ENCODE measurements at regions not wholly inside any gene's neighbourhood (a gene's known extent, or its start where the extent isn't known, plus 50 kb on each side); places are given as distances from the start of the nearest gene placed in this dataset.

DNA sequence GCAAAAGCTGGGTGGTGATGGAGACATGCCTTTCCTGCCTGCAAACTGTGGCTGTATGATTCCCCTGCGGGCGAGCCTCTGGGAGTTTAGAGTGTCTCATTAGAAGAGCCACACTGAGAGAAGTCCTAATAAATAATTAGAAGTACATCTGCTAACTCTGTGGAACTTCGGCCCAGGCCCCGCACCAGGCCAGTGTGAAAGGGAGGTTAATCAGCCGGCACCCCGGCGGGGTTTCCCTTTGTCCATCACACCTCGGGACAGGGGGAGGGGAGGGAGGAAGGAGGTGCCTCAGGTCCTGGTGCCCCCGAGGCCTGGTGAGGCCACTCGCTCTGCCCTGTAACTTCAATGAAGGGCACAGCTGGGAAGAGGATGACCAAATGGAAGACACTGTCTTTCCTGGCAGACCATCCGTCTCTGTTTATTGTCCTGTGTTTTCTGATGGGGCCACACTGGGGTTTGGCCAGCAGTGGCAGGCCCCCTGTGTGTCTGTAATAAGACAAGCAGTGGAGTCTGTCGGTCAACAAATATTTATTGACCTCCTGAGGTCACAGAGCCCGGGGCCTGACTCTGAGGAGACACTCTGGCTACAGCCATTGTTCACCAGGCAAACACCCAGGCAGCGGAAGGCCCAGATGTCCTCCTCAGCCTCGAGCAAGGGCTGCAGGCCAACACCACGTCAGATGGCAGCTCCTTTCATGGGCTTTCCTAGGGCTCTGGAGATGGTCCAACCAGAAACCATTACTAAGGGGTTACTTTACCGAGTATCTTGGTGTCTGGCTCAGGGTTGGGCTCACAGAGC lies 267.5 kb upstream of the RAB4A start:
- TF ChIP-seq CTCF (IDR thresholded peaks at IDR 0.05), result no peak
- TF ChIP-seq POLR2A (IDR thresholded peaks at IDR 0.05), result no peak

Measured in ovary (tissue), 3 donors.